Uterus (tissue), 3 donors: ENCODE measurements at regions not wholly inside any gene's neighbourhood (a gene's known extent, or its start where the extent isn't known, plus 50 kb on each side); places are given as distances from the start of the nearest gene placed in this dataset.
"Not testable (repeated sequence)": the region's sequence is repeated elsewhere in the genome, so short reads cannot be mapped to it uniquely, and the experiment has no call there.

Experiments used
- DNase-seq, 2 donors: peaks; one replicate each; pipeline ENCODE4 v3.0.0-alpha.2; 2019 to 2020
- H3K27ac ChIP-seq, 2 donors: fragments of 200-600 bp; sonication (generic); 1 replicate in 1 of 2; 2 replicates in 1 of 2; pipeline ENCODE4 v1.5.1; 2016 to 2018
- H3K27me3 ChIP-seq, 2 donors: fragments of 200-600 bp; sonication (generic); one replicate each; pipeline ENCODE4 v1.5.1; 2018 to 2019; ENCODE audit warnings: control low read depth in 1 of 2
- H3K36me3 ChIP-seq, 2 donors: fragments of 200-600 bp; sonication (generic); one replicate each; pipeline ENCODE4 v1.5.1; 2019; ENCODE audit warnings: control low read depth in 1 of 2
- H3K4me1 ChIP-seq, 2 donors: fragments of 200-600 bp; sonication (generic); one replicate each; pipeline ENCODE4 v1.5.1; 2018 to 2019; ENCODE audit warnings: control low read depth in 1 of 2
- H3K4me3 ChIP-seq, 2 donors: fragments of 200-600 bp; sonication (generic); 1 replicate in 1 of 2; 2 replicates in 1 of 2; pipeline ENCODE4 v1.5.1; 2018 to 2019; ENCODE audit warnings: mild to moderate bottlenecking in 1 of 2
- H3K9me3 ChIP-seq, 2 donors: fragments of 200-600 bp; sonication (generic); one replicate each; pipeline ENCODE4 v1.5.1; 2019; ENCODE audit warnings: control low read depth in 1 of 2
- POLR2A ChIP-seq, 2 donors: fragments of 450-650 bp; IDR thresholded peaks; one replicate each; pipeline ENCODE4 v1.6.1; 2016; ENCODE audit warnings: antibody characterized with exemption in 2 of 2, mild to moderate bottlenecking in 1 of 2, moderate library complexity in 1 of 2
- intact Hi-C: fragments of 100-400 bp; cut with DNase I; formaldehyde crosslinking; loops from one replicate; pipeline ENCODE4 v1.15.1; 2023; ENCODE audit warnings: low total_unique reads
- TF ChIP-seq, protein P1 (sequence below), 4 experiments: fragments of 200-600 bp in 2 of 4; fragments of 450-650 bp in 2 of 4; sonication (generic) in 2 of 4; IDR thresholded peaks; one replicate each; pipeline ENCODE4 v1.5.1; 2016 to 2019; ENCODE audit warnings: antibody characterized with exemption in 4 of 4, mild to moderate bottlenecking in 2 of 4, moderate library complexity in 1 of 4
- donor health status: DM: yes; HTN: yes; CAD: no.

DNA sequence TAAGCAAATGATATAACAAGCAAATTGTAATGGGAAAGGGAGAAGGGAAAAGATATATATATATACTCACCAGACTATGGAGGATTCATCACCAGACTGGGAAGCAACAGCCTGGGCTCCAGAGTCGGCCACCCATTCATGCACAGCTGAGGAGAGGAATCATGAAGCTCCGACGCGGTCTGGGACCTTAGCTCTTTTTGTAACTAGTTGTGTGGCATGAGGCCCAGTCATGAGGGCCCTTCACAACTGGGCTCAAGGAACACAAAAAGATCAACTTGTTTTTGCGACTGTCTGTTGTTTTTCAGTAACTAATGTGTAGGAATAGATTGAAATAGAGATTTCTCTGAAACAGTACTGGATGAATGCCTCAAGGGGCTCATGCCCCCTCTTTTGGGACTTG lies 911.2 kb downstream of the TYW1 start:
- H3K27ac ChIP-seq, result no peak overlapping the region
- intact Hi-C loops, result no loop called here
- H3K36me3 ChIP-seq, result no peaks in the 10 kb centered on the region
- H3K4me3 ChIP-seq, result no peak overlapping the region
- no peak for DNase-seq
- no peaks in the 10 kb centered on the region for H3K9me3 ChIP-seq
- no peaks in the 10 kb centered on the region for H3K4me1 ChIP-seq
- TF ChIP-seq, protein P1, sequence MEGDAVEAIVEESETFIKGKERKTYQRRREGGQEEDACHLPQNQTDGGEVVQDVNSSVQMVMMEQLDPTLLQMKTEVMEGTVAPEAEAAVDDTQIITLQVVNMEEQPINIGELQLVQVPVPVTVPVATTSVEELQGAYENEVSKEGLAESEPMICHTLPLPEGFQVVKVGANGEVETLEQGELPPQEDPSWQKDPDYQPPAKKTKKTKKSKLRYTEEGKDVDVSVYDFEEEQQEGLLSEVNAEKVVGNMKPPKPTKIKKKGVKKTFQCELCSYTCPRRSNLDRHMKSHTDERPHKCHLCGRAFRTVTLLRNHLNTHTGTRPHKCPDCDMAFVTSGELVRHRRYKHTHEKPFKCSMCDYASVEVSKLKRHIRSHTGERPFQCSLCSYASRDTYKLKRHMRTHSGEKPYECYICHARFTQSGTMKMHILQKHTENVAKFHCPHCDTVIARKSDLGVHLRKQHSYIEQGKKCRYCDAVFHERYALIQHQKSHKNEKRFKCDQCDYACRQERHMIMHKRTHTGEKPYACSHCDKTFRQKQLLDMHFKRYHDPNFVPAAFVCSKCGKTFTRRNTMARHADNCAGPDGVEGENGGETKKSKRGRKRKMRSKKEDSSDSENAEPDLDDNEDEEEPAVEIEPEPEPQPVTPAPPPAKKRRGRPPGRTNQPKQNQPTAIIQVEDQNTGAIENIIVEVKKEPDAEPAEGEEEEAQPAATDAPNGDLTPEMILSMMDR (IDR thresholded peaks at IDR 0.05), result no peak
- no peak for TF ChIP-seq POLR2A (IDR thresholded peaks at IDR 0.05)
- no peaks in the 10 kb centered on the region for H3K27me3 ChIP-seq

DNA sequence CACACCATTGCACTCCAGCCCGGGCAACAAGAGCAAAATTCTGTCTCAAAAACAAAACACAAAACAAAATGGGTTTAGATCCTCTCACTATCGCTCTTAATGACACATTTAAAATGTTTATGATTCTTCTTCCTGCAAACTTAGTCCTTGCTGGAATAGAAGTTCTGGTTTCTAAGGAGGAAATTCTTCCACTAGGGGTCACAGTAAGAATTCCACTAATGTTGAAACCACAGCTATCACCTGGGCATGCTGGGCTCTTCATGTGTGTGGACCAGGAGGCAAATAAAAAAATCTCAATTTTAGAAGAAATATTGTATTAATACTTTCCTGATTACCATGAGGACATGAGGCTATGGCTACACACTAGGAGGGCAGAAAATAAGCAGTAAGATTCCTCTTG lies 915.8 kb downstream of the TYW1 start:
- TF ChIP-seq POLR2A (IDR thresholded peaks at IDR 0.05), result no peak
- TF ChIP-seq, protein P1 (IDR thresholded peaks at IDR 0.05), result no peak
- Histone ChIP-seq H3K4me1 (no peaks in the 10 kb centered on the region), H3K27ac (no peak overlapping the region), H3K36me3 (no peaks in the 10 kb centered on the region), H3K4me3 (no peak overlapping the region), H3K9me3 (no peaks in the 10 kb centered on the region), H3K27me3 (no peaks in the 10 kb centered on the region)
- no peak for DNase-seq
- intact Hi-C loops, result no loop called here

DNA sequence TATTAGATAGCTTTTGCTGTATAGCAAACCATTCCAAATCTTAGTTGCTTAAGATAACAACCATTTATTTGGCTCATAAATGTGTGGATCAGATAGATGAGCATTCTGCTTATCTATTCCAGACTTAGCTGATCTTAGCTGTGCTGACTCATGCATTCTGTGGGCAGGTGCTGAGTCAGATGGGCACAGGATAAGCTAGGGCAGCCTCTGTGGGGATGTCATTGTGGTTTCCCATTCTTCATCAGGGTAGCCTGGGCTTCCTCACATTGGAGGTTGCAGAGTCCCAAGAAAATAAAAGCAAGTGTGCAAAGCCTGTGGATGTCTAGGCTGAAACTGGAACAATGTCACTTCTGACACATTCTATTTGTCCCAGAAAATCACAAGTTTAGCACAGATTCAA lies 917.0 kb downstream of the TYW1 start:
- H3K36me3 ChIP-seq, result no peaks in the 10 kb centered on the region
- H3K4me1 ChIP-seq, result no peaks in the 10 kb centered on the region
- H3K27me3 ChIP-seq, result no peaks in the 10 kb centered on the region
- DNase-seq, result no peak
- H3K27ac ChIP-seq, result no peak overlapping the region
- peaks cover 0 to 4% of the 10 kb centered on the region in 2 donors for H3K9me3 ChIP-seq
- TF ChIP-seq, protein P1 (IDR thresholded peaks at IDR 0.05), result no peak
- no peak for TF ChIP-seq POLR2A (IDR thresholded peaks at IDR 0.05)
- no peak overlapping the region for H3K4me3 ChIP-seq
- intact Hi-C loops, result no loop called here

DNA sequence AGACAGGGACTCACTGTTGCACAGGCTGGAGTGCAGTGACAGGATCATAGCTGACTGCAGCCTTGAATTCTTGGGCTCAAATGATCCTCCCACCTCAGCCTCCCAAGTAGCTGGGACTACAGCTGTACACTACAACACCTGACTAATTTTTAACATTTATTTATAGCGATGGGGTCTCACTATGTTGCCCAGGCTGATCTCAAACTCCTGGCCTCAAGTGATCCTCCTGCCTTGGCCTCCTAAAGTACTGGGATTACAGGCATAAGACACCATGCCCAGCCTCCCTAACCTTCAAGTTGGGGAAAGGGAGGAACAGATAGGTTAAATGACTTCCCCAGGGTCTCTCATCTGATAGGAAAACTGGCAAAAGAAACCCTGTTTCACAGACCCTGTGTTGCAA lies 919.5 kb downstream of the TYW1 start:
- DNase-seq, H3K9me3 ChIP-seq, H3K27me3 ChIP-seq, intact Hi-C loops, H3K36me3 ChIP-seq, H3K4me1 ChIP-seq, H3K27ac ChIP-seq, H3K4me3 ChIP-seq: not testable (repeated sequence)

DNA sequence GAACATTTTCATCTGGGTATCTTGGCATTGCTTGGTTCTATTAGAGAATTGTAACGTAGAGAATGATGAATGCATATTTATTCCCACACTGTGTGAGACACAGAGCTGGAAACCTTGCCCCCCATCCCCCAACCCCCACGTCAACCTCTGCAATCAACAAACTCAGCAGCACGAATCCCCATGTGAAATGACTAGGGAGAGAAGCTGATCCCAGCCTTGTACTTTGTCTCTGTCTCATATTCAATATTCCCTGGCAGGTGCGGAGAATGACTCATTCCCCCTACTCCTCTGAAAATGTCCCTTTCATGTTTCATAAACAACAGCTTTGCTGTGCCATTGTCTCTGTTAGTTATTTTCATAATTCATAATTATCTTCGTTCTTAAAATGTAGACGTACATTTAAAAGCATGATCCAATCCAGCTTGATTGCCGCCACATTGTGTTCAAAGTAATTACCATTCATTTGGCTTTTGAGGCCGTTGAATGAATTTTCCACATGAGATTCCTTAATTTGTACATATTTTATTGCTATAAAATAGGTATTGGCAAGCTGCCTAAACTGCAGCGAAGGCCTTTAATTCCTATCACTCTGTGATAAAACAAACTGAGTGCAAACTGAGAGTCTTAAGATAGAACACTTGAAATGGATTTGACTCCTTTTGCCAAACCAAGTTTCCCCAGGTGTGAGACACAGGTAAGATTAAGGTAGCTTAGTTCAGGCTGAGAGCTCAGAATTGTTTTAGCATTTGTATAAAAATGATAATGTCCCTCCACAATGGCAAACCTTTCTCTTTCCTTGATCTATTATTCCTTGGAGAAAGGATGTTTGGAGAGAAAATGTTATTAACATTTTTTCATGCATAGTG lies 920.2 kb downstream of the TYW1 start:
- Histone ChIP-seq H3K4me1 (no peaks in the 10 kb centered on the region), H3K27ac (no peak overlapping the region), H3K36me3 (no peaks in the 10 kb centered on the region), H3K27me3 (no peaks in the 10 kb centered on the region), H3K4me3 (no peak overlapping the region), H3K9me3 (peaks cover 0 to 4% of the 10 kb centered on the region in 2 donors)
- TF ChIP-seq, protein P1 (IDR thresholded peaks at IDR 0.05), result no peak
- TF ChIP-seq POLR2A (IDR thresholded peaks at IDR 0.05), result no peak
- intact Hi-C loops, result no loop called here
- DNase-seq, result no peak
